ENCODE measurements at regions not wholly inside any gene's neighbourhood (a gene's known extent, or its start where the extent isn't known, plus 50 kb on each side); places are given as distances from the start of the nearest gene placed in this dataset.
"Not testable (repeated sequence)": the region's sequence is repeated elsewhere in the genome, so short reads cannot be mapped to it uniquely, and the experiment has no call there.

DNA sequence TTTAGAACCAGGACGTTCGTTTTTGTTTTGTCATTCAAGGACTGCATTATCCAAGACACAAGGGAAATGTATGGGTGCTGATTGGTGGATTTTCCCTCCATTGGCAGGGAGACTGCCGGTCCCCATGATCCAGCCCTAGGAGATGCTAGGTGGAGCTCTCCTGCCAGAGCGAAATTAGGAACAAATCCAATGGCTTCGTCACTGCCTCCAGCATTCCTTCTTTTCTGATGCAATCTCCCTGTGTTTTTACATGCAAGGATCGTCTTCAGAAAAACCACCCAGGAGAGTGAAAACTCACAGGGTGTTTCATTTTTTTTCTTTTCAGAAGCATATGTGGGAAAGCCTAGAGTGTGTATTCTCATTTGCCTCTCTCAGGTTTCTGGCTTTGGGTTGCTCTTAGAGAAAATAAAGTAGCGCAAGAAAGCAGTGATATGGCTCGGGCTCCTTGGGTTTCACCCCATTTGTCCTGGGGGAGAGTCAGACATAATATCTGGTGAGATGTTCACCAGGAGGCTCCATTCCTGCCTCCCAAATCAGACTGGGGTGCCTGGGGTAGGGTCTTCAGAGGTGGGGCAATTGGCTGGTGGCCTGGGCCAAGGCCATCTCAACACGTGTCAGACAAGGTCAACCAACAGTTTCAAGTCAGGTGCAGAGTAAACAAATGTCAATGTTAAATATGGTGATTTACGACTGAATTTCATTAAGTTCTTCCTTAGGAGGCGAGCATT lies 450.9 kb upstream of the MKI67 start:
- Mint-ChIP-seq H3K27me3 (ENCODE audit: low read depth) (peaks cover 5% of the 10 kb centered on the region), H3K9me3 (no peaks in the 10 kb centered on the region), H3K4me1 (ENCODE audit: low read depth) (no peaks in the 10 kb centered on the region), H3K4me3 (no peak overlapping the region), H3K36me3 (ENCODE audit: insufficient read depth) (no peaks in the 10 kb centered on the region)
- no peak for ATAC-seq
- no peak for DNase-seq

DNA sequence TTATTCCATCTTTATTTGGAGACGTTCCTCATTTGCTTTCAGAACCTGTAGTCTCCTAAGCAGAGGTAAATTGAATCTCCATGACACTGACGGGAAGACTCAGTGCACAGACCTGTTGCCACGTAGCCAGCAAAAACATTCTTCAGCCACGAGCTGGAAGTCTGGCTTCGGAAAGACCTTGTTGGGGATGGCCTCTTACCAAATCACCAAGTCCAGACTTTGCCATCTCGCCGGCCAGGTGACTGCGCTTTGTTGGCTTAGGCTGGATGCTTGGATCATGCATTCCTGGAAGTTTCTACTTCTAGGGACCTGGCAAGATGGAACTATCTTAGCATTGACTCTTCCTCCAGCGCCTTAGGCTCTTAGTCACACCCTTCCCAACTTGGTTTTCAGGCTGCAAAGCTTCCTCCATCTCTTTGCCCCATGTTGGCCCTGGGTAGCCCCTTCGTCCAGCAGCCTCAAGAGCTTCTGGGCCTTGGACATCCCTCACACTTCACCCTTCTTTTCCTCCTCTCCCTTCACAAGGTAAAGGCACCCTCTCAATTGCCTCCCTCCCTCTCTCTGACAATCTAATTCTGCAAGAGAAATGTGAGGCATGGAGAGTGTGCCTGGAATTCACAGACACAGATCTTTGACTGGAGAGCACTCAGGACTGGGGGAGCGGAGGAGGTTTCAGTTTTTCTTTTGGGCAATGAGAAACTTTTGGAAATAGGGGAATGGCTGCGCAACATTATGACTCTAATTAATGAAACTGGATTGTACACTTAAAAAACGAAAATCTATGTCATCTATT lies 451.9 kb upstream of the MKI67 start:
- H3K36me3 Mint-ChIP-seq (ENCODE audit: insufficient read depth) = no peaks in the 10 kb centered on the region
- DNase-seq (no peak), ATAC-seq (no peak)
- H3K27me3 Mint-ChIP-seq (ENCODE audit: low read depth) = peaks cover 5% of the 10 kb centered on the region
- no peaks in the 10 kb centered on the region for H3K9me3 Mint-ChIP-seq
- no peaks in the 10 kb centered on the region for H3K4me1 Mint-ChIP-seq (ENCODE audit: low read depth)
- no peak overlapping the region for H3K4me3 Mint-ChIP-seq

DNA sequence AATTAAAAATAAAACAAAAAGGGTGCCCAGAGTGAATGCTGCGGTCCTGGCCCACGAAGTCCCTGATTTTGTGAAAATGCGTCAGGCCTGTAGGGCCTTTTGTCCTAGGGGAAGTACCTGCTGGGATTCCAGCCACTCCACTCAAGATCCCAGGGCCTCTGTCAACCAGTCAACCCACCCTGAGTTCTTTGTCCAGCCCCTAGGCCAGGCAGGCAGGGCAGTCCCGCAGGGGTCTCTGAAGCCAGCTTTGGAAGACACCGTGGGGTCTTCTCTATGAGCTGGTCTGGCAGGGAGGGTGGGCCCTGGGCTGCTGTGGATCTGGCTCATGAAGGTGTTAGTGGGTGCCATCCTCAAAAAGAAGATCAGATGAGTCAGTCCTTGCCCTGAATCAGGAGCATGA lies 452.5 kb upstream of the MKI67 start:
- peaks cover 4% of the 10 kb centered on the region for H3K9me3 Mint-ChIP-seq
- ATAC-seq (no peak), DNase-seq (no peak)
- H3K36me3 Mint-ChIP-seq (ENCODE audit: insufficient read depth) = no peaks in the 10 kb centered on the region
- H3K4me1 Mint-ChIP-seq (ENCODE audit: low read depth) = no peaks in the 10 kb centered on the region
- no peak overlapping the region for H3K4me3 Mint-ChIP-seq
- peaks cover 5% of the 10 kb centered on the region for H3K27me3 Mint-ChIP-seq (ENCODE audit: low read depth)

DNA sequence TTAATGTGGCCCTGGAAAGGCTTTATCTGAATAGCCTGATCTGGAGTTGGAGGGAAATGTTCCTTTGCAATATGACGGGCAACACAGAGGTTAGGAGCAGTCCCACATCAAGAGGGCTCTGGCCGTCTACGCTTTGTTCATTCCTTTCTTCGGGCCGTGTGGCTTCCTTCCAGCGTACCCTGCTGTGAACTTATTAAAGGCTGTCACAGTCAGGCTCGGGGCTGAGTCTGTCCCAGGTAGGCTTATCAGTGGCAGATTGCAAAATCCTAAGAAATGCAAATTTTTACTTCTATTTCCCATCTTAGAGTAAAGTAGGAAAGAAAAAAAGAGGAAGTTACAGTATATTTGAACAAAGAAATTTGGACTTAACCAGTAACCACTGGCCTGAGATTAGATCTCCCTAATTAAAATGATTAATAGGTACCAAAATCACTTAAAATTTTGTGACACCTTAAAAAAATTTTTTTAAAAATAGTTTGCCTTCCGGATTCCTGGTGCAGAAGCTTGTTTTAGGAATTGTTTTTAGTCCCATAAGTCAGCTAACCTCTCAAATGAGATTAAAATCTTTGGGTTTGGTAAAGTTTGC lies 453.1 kb upstream of the MKI67 start:
- peaks cover 5% of the 10 kb centered on the region for H3K27me3 Mint-ChIP-seq (ENCODE audit: low read depth)
- DNase-seq (no peak), ATAC-seq (no peak)
- no peaks in the 10 kb centered on the region for H3K4me1 Mint-ChIP-seq (ENCODE audit: low read depth)
- no peak overlapping the region for H3K4me3 Mint-ChIP-seq
- no peaks in the 10 kb centered on the region for H3K36me3 Mint-ChIP-seq (ENCODE audit: insufficient read depth)
- peaks cover 4% of the 10 kb centered on the region for H3K9me3 Mint-ChIP-seq

DNA sequence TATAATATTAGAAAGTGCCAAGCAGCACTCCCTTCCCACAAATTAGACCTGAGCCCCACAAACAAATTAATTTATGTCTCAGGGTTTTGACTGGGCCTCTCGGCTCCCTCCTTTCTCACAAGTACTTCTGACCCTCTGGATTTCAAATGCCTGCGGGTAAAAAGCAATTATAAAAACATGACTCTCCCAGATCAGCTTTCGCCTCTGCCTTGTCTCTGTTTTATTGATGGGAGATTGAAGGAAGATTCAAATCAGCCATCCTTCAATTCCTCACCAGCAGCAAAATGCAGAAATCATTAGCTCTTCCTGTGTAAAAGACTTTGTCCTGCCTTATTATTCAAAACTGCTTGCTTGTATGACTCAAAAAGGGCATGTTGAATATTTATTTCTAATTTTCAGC lies 453.7 kb upstream of the MKI67 start:
- ATAC-seq (no peak), DNase-seq (no peak)
- Mint-ChIP-seq H3K4me3 (no peak overlapping the region), H3K36me3 (ENCODE audit: insufficient read depth) (no peaks in the 10 kb centered on the region), H3K27me3 (ENCODE audit: low read depth) (peaks cover 5% of the 10 kb centered on the region), H3K4me1 (ENCODE audit: low read depth) (no peaks in the 10 kb centered on the region), H3K9me3 (peaks cover 4% of the 10 kb centered on the region)

DNA sequence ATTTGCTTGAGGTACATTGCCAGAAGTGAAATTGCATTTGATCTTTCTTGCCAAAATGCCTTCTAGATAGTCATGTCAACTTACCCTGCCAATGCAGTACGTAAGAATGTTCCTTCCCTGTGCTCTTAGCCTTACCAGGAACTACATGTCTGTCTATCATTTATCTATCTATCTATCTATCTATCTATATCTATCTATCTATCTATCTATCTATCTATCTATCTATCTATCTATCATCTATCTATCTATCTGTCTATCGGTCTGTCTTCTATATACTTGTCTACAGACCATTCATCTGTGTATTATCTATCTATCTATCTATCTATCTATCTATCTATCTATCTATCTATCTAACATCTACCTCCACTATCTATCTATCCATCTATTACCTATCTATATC lies 456.9 kb upstream of the MKI67 start:
- not testable (repeated sequence) for H3K9me3 Mint-ChIP-seq; ATAC-seq; H3K36me3 Mint-ChIP-seq (ENCODE audit: insufficient read depth); DNase-seq; H3K4me1 Mint-ChIP-seq (ENCODE audit: low read depth); H3K4me3 Mint-ChIP-seq; H3K27me3 Mint-ChIP-seq (ENCODE audit: low read depth)

DNA sequence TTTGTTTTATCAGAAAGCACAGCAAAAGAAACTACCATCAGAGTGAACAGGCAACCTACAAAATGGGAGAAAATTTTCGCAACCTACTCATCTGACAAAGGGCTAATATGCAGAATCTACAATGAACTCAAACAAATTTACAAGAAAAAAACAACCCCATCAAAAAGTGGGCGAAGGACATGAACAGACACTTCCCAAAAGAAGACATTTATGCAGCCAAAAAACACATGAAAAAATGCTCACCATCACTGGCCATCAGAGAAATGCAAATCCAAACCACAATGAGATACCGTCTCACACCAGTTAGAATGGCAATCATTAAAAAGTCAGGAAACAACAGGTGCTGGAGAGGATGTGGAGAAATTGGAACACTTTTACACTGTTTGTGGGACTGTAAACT lies 460.4 kb upstream of the MKI67 start:
- not testable (repeated sequence) for H3K4me3 Mint-ChIP-seq; H3K4me1 Mint-ChIP-seq (ENCODE audit: low read depth); H3K27me3 Mint-ChIP-seq (ENCODE audit: low read depth); H3K9me3 Mint-ChIP-seq; ATAC-seq; H3K36me3 Mint-ChIP-seq (ENCODE audit: insufficient read depth); DNase-seq

DNA sequence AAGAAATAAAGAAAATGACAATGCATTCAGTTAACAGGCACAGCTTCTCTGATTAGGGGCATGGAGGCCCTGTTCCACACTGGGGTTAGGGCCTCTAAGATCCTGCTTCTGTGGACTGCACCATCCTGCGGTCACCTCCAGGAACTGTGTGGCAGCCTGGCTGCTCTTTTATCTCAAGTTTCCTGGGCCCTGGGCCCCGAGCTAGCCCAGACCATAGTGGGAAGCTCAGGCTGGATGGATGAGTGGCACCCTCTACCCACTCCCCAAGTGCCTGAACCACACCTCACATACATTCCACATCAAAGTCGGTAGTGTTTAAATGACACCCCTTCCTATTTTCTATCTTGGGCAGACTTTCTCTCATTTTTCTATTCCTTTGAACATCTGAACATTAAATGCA lies 461.5 kb upstream of the MKI67 start:
- Mint-ChIP-seq H3K9me3 (peaks cover 9% of the 10 kb centered on the region), H3K27me3 (ENCODE audit: low read depth) (no peaks in the 10 kb centered on the region), H3K4me1 (ENCODE audit: low read depth) (no peaks in the 10 kb centered on the region)

DNA sequence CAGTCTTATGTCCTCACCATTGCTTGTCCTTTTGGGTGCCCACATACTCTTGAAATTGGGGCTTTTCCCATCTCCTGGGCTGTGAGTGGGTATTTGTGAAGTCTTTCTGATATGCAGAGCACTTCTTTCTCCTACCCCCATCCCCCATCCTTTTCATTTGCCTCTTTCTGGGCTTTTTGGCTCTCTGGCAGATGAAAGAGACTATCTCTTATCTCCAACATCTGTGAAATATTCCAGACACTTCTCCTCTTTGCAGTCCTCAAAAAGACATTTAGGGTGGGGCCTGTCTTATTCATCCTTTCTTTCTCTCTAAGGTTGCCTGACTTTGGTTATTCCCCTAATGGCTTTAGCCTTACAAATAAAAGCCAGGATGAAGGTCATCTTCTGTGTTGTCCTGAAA lies 462.2 kb upstream of the MKI67 start:
- no peaks in the 10 kb centered on the region for H3K4me1 Mint-ChIP-seq (ENCODE audit: low read depth)
- no peaks in the 10 kb centered on the region for H3K27me3 Mint-ChIP-seq (ENCODE audit: low read depth)
- no peak overlapping the region for H3K4me3 Mint-ChIP-seq
- no peak for DNase-seq
- no peaks in the 10 kb centered on the region for H3K36me3 Mint-ChIP-seq (ENCODE audit: insufficient read depth)
- no peak for ATAC-seq
- peaks cover 8% of the 10 kb centered on the region for H3K9me3 Mint-ChIP-seq

More for the DNA sequence above, 461.5 kb upstream of the MKI67 start:
- no peak for ATAC-seq
- DNase-seq = no peak
- H3K4me3 Mint-ChIP-seq = no peak overlapping the region
- no peaks in the 10 kb centered on the region for H3K36me3 Mint-ChIP-seq (ENCODE audit: insufficient read depth)

DNA sequence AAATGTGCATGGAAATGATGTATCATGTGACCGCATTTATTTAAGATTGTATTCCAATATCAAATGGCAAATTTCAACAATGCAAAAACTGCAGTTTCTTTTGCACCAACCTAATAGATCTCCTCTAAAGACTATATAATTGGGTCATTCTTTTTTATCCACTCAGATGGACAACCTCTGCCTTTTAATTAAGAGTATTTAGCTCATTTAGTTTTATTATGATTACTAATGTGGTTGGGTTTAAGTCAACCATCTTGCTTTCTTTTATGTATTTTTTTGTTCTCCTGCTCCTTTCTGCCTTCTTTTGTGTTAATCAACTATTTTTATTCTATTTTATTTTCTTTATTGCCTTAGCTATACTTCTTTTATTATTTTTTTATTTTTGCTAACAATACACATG lies 468.5 kb upstream of the MKI67 start:
- no peaks in the 10 kb centered on the region for H3K4me1 Mint-ChIP-seq (ENCODE audit: low read depth)
- no peak overlapping the region for H3K4me3 Mint-ChIP-seq
- H3K36me3 Mint-ChIP-seq (ENCODE audit: insufficient read depth) = no peaks in the 10 kb centered on the region
- no peaks in the 10 kb centered on the region for H3K9me3 Mint-ChIP-seq
- no peak for ATAC-seq
- H3K27me3 Mint-ChIP-seq (ENCODE audit: low read depth) = no peaks in the 10 kb centered on the region
- no peak for DNase-seq

DNA sequence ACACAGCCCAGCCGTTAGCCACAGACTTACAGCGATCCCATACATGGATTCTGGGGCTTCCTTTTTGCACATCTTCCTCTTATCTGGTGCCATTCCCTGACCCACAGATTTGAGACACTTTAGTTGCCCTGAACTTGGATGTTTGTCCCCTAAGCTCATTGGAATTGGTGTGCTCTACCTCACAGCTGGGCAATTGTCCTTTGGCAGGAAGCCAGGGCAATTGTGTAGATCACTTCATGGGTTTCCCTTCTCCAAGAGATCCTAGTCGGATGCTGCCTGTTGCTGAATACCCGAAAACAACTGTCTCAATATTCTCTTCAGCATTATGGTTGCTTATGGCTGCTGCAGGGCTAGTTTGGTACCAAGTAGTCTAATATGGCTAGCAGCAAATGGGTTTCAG lies 470.7 kb upstream of the MKI67 start:
- ATAC-seq (no peak), DNase-seq (no peak)
- H3K4me1 Mint-ChIP-seq (ENCODE audit: low read depth) = no peaks in the 10 kb centered on the region
- H3K9me3 Mint-ChIP-seq = no peaks in the 10 kb centered on the region
- H3K4me3 Mint-ChIP-seq = no peak overlapping the region
- no peaks in the 10 kb centered on the region for H3K27me3 Mint-ChIP-seq (ENCODE audit: low read depth)
- H3K36me3 Mint-ChIP-seq (ENCODE audit: insufficient read depth) = no peaks in the 10 kb centered on the region

DNA sequence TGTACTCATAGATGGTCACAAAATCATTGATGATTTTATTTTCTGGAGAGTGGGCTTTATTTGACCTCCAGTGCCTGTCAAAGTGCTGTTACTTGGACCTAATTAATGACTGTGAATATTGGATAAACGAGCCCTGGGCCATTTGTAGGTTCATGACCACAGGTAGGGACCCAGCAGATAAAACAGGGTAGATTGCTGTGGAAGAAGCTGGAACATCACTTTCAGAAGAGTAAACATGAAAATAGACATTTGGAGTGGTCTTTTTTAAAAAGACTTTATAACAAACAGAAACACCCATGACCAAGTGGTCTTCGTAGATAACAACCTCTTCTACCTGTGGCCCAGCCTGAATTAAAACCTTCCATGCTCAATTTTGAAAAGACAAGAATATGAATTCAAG lies 472.8 kb upstream of the MKI67 start:
- Mint-ChIP-seq H3K9me3 (no peaks in the 10 kb centered on the region), H3K4me1 (ENCODE audit: low read depth) (no peaks in the 10 kb centered on the region), H3K27me3 (ENCODE audit: low read depth) (peaks cover 3% of the 10 kb centered on the region), H3K36me3 (ENCODE audit: insufficient read depth) (no peaks in the 10 kb centered on the region), H3K4me3 (no peak overlapping the region)
- DNase-seq (no peak), ATAC-seq (no peak)

DNA sequence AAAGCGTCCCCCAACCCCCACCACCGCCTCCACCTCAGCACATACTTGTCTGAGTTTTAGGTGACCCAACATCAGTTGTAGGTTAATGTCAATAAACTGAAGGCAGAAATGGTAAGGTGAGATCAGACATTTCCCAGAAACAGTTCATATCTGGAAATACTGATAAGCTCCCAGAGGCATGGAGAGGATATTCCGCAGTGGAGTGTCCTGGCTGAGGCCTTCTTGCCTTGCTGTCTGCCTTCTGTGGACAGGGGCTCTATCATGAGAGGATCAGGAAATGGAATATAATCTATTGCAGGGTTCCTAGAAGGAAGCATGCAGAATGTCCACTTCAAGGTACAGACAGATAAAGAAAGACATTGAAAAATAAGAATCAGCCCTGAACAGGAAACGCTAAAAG lies 473.3 kb upstream of the MKI67 start:
- H3K4me1 Mint-ChIP-seq (ENCODE audit: low read depth) = no peaks in the 10 kb centered on the region
- H3K4me3 Mint-ChIP-seq = no peak overlapping the region
- no peak for ATAC-seq
- no peaks in the 10 kb centered on the region for H3K9me3 Mint-ChIP-seq
- no peaks in the 10 kb centered on the region for H3K36me3 Mint-ChIP-seq (ENCODE audit: insufficient read depth)
- no peak for DNase-seq
- H3K27me3 Mint-ChIP-seq (ENCODE audit: low read depth) = peaks cover 3% of the 10 kb centered on the region

DNA sequence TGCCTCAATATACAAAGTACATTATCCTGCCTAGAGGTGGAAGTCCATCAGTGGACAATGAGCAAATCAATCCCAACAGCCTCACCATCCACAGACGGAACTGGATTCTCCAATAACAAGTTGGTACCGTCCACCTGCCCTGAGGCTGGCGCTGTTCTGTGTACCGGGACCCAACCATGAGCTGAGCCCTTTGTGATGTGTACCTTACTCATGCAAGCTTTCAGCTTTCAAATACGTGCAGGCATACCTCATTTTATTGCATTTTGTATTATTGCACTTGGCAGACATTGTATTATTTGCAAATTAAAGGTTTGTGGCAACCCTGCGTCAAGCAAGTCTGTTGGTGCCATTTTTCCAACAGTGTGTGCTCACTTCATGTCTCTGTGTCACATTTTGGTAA lies 476.0 kb upstream of the MKI67 start:
- peaks cover 3% of the 10 kb centered on the region for H3K27me3 Mint-ChIP-seq (ENCODE audit: low read depth)
- DNase-seq (no peak), ATAC-seq (no peak)
- H3K4me1 Mint-ChIP-seq (ENCODE audit: low read depth) = no peaks in the 10 kb centered on the region
- H3K36me3 Mint-ChIP-seq (ENCODE audit: insufficient read depth) = no peaks in the 10 kb centered on the region
- no peaks in the 10 kb centered on the region for H3K9me3 Mint-ChIP-seq
- H3K4me3 Mint-ChIP-seq = no peak overlapping the region

DNA sequence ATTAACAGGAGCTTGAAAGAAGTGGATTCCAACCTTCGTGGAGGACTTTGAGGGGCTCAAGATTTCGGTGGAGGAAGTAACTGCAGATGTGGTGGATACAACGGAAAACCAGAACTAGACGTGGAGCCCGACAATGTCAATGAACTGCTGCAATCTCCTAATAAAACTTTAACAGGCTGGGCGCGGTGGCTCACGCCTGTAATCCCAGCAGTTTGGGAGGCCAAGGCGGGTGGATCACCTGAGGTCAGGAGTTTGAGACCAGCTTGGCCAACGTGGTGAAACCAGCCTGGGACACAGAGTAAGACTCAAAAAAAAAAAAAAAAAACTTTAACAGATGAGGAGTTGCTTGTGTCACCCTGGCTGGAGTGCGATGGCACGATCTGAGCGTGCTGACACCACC lies 477.8 kb upstream of the MKI67 start:
- DNase-seq = no peak
- H3K4me1 Mint-ChIP-seq (ENCODE audit: low read depth) = no peaks in the 10 kb centered on the region
- H3K27me3 Mint-ChIP-seq (ENCODE audit: low read depth) = peaks cover 3% of the 10 kb centered on the region
- no peaks in the 10 kb centered on the region for H3K36me3 Mint-ChIP-seq (ENCODE audit: insufficient read depth)
- H3K4me3 Mint-ChIP-seq = no peak overlapping the region
- no peaks in the 10 kb centered on the region for H3K9me3 Mint-ChIP-seq
- ATAC-seq = no peak
